HL-60 (cell line): ENCODE measurements at regions not wholly inside any gene's neighbourhood (a gene's known extent, or its start where the extent isn't known, plus 50 kb on each side); places are given as distances from the start of the nearest gene placed in this dataset.
"Not testable (repeated sequence)": the region's sequence is repeated elsewhere in the genome, so short reads cannot be mapped to it uniquely, and the experiment has no call there.

Source experiments
- DNase-seq, 2 experiments: peaks; one replicate each; pipeline ENCODE4 v3.0.0-alpha.2; 2010 to 2020; ENCODE audit warnings: low read depth in 1 of 2, low spot score in 1 of 2
- H3K27ac ChIP-seq: fragments of 250-450 bp; sonication (Bioruptor Pico); replicated peaks from 2 replicates; pipeline ENCODE4 v1.5.1; 2020; ENCODE audit warnings: mild to moderate bottlenecking, moderate library complexity
- H3K27me3 ChIP-seq: fragments of 250-450 bp; sonication (Bioruptor Pico); 2 replicates; pipeline ENCODE4 v1.5.1; 2021; ENCODE audit warnings: mild to moderate bottlenecking, moderate library complexity; ENCODE audit not compliant: insufficient read depth, poor library complexity, severe bottlenecking
- H3K4me3 ChIP-seq: replicated peaks from 2 replicates; pipeline ENCODE4 v1.5.1; 2011; ENCODE audit warnings: mild to moderate bottlenecking, control low read depth, low read length; ENCODE audit not compliant: insufficient read depth
- GABPA ChIP-seq: IDR thresholded peaks from 2 replicates; pipeline ENCODE4 v1.6.1; 2012; ENCODE audit warnings: low read depth
- POLR2AphosphoS5 ChIP-seq: IDR thresholded peaks from 2 replicates; pipeline ENCODE4 v1.6.1; 2012; ENCODE audit warnings: low read depth
- SPI1 ChIP-seq: IDR thresholded peaks from 2 replicates; pipeline ENCODE4 v1.6.1; 2012; ENCODE audit warnings: low read depth, mild to moderate bottlenecking, borderline replicate concordance
- TF ChIP-seq, protein P1 (sequence below): IDR thresholded peaks from one replicate; pipeline ENCODE4 v1.5.1; 2011; ENCODE audit warnings: low read length, control low read depth, inconsistent platforms; ENCODE audit not compliant: insufficient read depth
- TF ChIP-seq, protein P2 (sequence below): IDR thresholded peaks from 2 replicates; pipeline ENCODE4 v1.6.1; 2012; ENCODE audit warnings: low read depth; ENCODE audit not compliant: insufficient replicate concordance

DNA sequence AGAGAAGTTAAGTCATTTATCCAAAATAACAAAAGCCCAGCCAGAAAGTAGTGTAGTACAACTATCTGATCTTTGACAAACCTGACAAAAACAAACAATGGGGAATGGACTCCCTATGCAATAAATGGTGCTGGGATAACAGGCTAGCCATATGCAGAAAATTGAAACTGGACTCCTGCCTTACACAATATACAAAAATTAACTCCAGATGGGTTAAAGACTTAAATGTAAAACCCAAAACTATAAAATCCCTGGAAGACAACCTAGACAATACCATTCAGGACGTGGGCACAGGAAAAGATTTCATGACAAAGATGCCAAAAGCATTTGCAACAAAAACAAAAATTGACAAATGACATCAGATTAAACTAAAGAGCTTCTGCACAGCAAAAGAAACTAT, 561.4 kb upstream of the CHAC2 start:
- not testable (repeated sequence) for H3K4me3 ChIP-seq, DNase-seq, H3K27me3 ChIP-seq, H3K27ac ChIP-seq

DNA sequence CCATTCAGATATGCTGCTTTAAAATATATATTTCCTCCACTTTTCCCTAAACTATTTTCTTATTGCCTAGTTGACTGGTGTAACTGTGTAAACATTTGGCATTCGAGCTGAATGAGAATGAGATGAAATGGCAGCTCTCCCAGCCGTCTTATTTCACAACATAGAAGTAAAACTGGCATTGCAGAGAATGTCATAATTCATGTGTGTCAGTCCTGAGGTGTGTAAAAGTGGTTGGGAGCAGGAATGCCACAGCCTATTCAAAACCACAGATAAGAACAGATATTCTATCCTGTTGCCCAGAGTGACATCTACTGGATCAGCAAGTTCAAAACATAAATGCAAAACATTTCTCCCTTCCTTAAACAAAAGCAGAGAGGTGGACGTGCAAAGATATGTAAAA, 565.5 kb upstream of the CHAC2 start:
- Histone ChIP-seq H3K27me3 (no peaks in the 10 kb centered on the region), H3K27ac (no peak overlapping the region), H3K4me3 (no peak overlapping the region)
- no peak for TF ChIP-seq POLR2AphosphoS5
- DNase-seq, result no peak

DNA sequence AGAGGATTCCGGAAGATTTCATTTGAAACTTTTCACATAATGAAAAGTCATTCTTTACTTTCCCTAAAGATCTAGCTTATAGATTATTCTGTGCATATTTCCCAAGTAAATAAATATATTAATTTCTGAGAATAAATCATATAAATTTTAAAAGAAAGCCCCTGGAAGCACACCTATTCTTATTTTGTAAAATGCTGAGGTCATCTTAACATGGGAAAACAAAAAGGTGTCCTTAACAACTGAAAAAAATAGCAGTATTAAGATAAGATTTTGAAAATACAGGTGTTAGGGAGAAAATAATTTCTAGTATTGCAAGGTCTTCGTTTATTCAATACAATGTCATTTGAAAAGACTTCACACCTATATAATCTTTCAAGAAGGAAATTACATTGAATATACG, 567.5 kb upstream of the CHAC2 start:
- DNase-seq, result no peak
- no peaks in the 10 kb centered on the region for H3K27me3 ChIP-seq
- no peak overlapping the region for H3K27ac ChIP-seq
- TF ChIP-seq, protein P1, sequence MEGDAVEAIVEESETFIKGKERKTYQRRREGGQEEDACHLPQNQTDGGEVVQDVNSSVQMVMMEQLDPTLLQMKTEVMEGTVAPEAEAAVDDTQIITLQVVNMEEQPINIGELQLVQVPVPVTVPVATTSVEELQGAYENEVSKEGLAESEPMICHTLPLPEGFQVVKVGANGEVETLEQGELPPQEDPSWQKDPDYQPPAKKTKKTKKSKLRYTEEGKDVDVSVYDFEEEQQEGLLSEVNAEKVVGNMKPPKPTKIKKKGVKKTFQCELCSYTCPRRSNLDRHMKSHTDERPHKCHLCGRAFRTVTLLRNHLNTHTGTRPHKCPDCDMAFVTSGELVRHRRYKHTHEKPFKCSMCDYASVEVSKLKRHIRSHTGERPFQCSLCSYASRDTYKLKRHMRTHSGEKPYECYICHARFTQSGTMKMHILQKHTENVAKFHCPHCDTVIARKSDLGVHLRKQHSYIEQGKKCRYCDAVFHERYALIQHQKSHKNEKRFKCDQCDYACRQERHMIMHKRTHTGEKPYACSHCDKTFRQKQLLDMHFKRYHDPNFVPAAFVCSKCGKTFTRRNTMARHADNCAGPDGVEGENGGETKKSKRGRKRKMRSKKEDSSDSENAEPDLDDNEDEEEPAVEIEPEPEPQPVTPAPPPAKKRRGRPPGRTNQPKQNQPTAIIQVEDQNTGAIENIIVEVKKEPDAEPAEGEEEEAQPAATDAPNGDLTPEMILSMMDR, result no peak
- TF ChIP-seq, protein P2, sequence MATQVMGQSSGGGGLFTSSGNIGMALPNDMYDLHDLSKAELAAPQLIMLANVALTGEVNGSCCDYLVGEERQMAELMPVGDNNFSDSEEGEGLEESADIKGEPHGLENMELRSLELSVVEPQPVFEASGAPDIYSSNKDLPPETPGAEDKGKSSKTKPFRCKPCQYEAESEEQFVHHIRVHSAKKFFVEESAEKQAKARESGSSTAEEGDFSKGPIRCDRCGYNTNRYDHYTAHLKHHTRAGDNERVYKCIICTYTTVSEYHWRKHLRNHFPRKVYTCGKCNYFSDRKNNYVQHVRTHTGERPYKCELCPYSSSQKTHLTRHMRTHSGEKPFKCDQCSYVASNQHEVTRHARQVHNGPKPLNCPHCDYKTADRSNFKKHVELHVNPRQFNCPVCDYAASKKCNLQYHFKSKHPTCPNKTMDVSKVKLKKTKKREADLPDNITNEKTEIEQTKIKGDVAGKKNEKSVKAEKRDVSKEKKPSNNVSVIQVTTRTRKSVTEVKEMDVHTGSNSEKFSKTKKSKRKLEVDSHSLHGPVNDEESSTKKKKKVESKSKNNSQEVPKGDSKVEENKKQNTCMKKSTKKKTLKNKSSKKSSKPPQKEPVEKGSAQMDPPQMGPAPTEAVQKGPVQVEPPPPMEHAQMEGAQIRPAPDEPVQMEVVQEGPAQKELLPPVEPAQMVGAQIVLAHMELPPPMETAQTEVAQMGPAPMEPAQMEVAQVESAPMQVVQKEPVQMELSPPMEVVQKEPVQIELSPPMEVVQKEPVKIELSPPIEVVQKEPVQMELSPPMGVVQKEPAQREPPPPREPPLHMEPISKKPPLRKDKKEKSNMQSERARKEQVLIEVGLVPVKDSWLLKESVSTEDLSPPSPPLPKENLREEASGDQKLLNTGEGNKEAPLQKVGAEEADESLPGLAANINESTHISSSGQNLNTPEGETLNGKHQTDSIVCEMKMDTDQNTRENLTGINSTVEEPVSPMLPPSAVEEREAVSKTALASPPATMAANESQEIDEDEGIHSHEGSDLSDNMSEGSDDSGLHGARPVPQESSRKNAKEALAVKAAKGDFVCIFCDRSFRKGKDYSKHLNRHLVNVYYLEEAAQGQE, result no peak
- TF ChIP-seq SPI1 (no peak), POLR2AphosphoS5 (no peak), GABPA (no peak)
- no peak overlapping the region for H3K4me3 ChIP-seq

DNA sequence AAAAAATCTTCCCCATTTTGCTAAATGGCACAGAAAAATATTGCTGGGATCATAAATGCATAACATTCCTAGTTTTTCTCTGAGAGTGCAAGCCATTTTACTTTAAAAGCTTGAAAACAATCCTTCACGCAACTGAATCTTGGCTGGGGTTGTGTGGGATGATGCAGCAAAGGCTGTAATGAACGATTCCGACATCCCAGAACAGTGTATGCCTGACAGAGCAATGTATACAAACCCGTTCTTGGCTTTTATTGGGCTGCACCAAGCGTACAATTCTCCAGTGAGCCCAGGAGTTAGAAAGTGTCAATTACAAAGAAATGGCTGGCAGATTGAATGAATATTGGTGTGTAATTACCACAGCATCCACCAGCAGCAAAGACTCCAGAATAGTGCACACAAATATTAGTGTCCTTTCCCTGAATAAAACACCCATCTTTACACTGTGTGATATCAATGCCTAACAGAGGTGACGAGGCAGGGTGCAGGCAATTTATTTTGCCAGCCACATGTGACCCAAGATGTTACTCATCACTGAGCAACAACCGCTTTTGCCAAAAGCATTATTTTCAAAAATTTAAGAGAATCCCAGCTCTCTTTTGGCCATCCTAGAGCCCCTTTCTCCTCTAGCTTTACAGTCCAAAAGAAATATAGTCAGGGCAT, 578.6 kb upstream of the CHAC2 start:
- H3K4me3 ChIP-seq, result no peak overlapping the region
- TF ChIP-seq, protein P1, result no peak
- TF ChIP-seq, protein P2, result no peak
- TF ChIP-seq POLR2AphosphoS5 (no peak), GABPA (no peak), SPI1 (no peak)
- H3K27me3 ChIP-seq, result no peaks in the 10 kb centered on the region
- H3K27ac ChIP-seq, result no peak overlapping the region
- DNase-seq, result no peak

DNA sequence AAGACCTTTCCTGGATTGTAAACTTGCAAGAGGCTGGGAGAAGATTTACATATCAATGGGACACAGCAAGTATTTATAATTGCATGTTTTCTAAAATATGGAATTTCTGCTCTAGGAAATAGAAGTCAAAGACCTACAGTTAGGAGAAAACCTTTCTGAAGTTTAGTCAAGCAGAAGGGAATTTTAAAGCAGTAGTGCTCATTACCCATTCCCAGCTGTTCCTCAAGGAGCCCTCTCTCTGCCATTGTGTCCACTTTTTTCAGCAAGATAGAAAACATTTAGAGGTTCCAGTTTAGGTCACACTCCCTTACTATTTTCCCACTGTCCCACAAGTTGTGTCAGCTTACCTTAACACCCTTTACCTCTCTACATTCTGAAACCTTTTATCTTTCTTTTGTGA, 584.0 kb upstream of the CHAC2 start:
- TF ChIP-seq, protein P2, result no peak
- no peak for TF ChIP-seq GABPA
- TF ChIP-seq SPI1, result no peak
- TF ChIP-seq, protein P1, result no peak
- TF ChIP-seq POLR2AphosphoS5, result no peak
- Histone ChIP-seq H3K27ac (no peak overlapping the region), H3K27me3 (no peaks in the 10 kb centered on the region), H3K4me3 (no peak overlapping the region)
- DNase-seq, result no peak
